ENCODE measurements at regions not wholly inside any gene's neighbourhood (a gene's known extent, or its start where the extent isn't known, plus 50 kb on each side); places are given as distances from the start of the nearest gene placed in this dataset.

DNA sequence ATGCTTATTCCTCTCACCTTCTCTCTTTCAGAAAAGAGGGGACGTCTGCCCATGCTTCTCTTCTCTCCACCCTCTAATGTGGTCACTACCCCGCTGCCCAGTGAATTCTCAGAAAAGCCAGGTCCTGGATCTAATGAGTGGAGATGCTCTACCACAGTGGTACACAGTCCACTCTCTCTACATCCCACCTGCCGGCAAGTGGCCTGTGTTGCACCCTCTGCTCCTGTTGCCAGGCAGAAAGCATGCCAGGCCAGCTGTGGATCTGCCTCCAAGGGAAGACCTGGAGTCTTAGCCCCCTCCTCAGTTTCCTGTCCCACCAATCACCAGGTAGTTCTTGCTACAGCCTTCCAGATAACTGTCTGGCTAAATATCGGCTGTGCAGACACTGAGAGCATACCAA, 71.2 kb upstream of the SPDL1 start:
- no peak for ATAC-seq
- no peak for TF ChIP-seq ZNF565 (CRISPR knock-in tag; conservative IDR thresholded peaks at IDR 0.05; ENCODE audit: low read depth)
- TF ChIP-seq, protein P1, sequence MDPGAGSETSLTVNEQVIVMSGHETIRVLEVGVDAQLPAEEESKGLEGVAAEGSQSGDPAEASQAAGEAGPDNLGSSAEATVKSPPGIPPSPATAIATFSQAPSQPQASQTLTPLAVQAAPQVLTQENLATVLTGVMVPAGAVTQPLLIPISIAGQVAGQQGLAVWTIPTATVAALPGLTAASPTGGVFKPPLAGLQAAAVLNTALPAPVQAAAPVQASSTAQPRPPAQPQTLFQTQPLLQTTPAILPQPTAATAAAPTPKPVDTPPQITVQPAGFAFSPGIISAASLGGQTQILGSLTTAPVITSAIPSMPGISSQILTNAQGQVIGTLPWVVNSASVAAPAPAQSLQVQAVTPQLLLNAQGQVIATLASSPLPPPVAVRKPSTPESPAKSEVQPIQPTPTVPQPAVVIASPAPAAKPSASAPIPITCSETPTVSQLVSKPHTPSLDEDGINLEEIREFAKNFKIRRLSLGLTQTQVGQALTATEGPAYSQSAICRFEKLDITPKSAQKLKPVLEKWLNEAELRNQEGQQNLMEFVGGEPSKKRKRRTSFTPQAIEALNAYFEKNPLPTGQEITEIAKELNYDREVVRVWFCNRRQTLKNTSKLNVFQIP (CRISPR knock-in tag; IDR thresholded peaks at IDR 0.05; ENCODE audit: borderline replicate concordance, low read depth) = no peak

DNA sequence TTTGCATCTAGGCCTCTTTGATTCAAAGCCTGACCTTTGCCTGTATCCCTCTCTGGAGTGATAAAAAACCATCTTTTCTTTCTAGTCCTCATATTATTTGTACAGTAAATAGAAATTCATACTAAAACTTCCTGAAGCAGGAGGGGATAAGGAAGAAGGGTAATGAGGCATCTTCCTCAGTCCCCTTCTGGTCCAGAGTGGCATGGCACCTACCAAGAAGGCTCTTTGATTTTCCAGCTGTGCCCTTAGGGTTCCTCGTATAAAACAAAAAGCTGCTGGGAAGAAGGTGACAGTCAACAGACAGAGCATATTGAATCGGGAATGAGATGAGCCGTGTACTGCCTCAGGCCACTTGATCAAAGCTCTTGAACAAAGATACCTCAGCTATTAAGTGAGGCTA, 71.9 kb upstream of the SPDL1 start:
- ATAC-seq = no peak

DNA sequence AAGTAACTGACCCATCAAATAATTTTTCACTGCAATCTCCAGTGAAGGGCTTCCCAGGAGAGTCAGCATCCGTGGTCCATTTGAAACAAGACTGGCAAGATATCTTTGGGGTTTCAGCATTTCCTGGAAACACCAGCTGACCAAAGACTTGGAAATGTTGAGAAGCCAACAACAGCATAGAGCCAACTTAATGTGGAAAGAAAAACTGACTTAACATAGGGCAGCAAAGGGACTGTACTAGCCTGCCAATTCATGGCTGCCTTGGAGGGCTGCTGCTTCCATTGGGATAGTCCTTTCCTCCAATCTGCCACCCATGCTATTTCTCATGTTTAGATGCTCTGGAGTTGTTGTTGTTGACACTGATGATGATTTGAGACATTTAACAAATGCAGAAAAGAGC, 76.5 kb upstream of the SPDL1 start:
- no peak for ATAC-seq
- TF ChIP-seq, protein P2, sequence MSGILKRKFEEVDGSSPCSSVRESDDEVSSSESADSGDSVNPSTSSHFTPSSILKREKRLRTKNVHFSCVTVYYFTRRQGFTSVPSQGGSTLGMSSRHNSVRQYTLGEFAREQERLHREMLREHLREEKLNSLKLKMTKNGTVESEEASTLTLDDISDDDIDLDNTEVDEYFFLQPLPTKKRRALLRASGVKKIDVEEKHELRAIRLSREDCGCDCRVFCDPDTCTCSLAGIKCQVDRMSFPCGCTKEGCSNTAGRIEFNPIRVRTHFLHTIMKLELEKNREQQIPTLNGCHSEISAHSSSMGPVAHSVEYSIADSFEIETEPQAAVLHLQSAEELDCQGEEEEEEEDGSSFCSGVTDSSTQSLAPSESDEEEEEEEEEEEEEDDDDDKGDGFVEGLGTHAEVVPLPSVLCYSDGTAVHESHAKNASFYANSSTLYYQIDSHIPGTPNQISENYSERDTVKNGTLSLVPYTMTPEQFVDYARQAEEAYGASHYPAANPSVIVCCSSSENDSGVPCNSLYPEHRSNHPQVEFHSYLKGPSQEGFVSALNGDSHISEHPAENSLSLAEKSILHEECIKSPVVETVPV (CRISPR knock-in tag; IDR thresholded peaks at IDR 0.05) = no peak
- TF ChIP-seq SNAI2 (CRISPR knock-in tag; IDR thresholded peaks at IDR 0.05) (no peak), RARB (CRISPR knock-in tag; IDR thresholded peaks at IDR 0.05) (no peak), ZC3H10 (CRISPR knock-in tag; IDR thresholded peaks at IDR 0.05) (no peak), ZNF8 (CRISPR knock-in tag; IDR thresholded peaks at IDR 0.05) (no peak), GLIS3 (CRISPR knock-in tag; IDR thresholded peaks at IDR 0.05) (no peak), ISL1 (CRISPR knock-in tag; IDR thresholded peaks at IDR 0.05) (no peak), ZFP30 (CRISPR knock-in tag; IDR thresholded peaks at IDR 0.05) (no peak), CSDC2 (CRISPR knock-in tag; IDR thresholded peaks at IDR 0.05) (no peak), ARNTL (CRISPR knock-in tag; IDR thresholded peaks at IDR 0.05; ENCODE audit: borderline replicate concordance, low read depth) (no peak), ZNF565 (CRISPR knock-in tag; conservative IDR thresholded peaks at IDR 0.05; ENCODE audit: low read depth) (no peak), OSR1 (CRISPR knock-in tag; IDR thresholded peaks at IDR 0.05) (no peak), TOX (CRISPR knock-in tag; IDR thresholded peaks at IDR 0.05; ENCODE audit: borderline replicate concordance) (no peak), ESRRG (CRISPR knock-in tag; IDR thresholded peaks at IDR 0.05) (no peak), PPARA (CRISPR knock-in tag; IDR thresholded peaks at IDR 0.05; ENCODE audit: borderline replicate concordance) (no peak)
- TF ChIP-seq, protein P3, sequence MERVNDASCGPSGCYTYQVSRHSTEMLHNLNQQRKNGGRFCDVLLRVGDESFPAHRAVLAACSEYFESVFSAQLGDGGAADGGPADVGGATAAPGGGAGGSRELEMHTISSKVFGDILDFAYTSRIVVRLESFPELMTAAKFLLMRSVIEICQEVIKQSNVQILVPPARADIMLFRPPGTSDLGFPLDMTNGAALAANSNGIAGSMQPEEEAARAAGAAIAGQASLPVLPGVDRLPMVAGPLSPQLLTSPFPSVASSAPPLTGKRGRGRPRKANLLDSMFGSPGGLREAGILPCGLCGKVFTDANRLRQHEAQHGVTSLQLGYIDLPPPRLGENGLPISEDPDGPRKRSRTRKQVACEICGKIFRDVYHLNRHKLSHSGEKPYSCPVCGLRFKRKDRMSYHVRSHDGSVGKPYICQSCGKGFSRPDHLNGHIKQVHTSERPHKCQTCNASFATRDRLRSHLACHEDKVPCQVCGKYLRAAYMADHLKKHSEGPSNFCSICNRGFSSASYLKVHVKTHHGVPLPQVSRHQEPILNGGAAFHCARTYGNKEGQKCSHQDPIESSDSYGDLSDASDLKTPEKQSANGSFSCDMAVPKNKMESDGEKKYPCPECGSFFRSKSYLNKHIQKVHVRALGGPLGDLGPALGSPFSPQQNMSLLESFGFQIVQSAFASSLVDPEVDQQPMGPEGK (CRISPR knock-in tag; IDR thresholded peaks at IDR 0.05; ENCODE audit: borderline replicate concordance) = no peak
- TF ChIP-seq, protein P1 (CRISPR knock-in tag; IDR thresholded peaks at IDR 0.05; ENCODE audit: borderline replicate concordance, low read depth) = no peak
- TF ChIP-seq, protein P4, sequence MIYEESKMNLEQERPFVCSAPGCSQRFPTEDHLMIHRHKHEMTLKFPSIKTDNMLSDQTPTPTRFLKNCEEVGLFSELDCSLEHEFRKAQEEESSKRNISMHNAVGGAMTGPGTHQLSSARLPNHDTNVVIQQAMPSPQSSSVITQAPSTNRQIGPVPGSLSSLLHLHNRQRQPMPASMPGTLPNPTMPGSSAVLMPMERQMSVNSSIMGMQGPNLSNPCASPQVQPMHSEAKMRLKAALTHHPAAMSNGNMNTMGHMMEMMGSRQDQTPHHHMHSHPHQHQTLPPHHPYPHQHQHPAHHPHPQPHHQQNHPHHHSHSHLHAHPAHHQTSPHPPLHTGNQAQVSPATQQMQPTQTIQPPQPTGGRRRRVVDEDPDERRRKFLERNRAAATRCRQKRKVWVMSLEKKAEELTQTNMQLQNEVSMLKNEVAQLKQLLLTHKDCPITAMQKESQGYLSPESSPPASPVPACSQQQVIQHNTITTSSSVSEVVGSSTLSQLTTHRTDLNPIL (CRISPR knock-in tag; IDR thresholded peaks at IDR 0.05; ENCODE audit: low read depth) = no peak
- TF ChIP-seq, protein P5, sequence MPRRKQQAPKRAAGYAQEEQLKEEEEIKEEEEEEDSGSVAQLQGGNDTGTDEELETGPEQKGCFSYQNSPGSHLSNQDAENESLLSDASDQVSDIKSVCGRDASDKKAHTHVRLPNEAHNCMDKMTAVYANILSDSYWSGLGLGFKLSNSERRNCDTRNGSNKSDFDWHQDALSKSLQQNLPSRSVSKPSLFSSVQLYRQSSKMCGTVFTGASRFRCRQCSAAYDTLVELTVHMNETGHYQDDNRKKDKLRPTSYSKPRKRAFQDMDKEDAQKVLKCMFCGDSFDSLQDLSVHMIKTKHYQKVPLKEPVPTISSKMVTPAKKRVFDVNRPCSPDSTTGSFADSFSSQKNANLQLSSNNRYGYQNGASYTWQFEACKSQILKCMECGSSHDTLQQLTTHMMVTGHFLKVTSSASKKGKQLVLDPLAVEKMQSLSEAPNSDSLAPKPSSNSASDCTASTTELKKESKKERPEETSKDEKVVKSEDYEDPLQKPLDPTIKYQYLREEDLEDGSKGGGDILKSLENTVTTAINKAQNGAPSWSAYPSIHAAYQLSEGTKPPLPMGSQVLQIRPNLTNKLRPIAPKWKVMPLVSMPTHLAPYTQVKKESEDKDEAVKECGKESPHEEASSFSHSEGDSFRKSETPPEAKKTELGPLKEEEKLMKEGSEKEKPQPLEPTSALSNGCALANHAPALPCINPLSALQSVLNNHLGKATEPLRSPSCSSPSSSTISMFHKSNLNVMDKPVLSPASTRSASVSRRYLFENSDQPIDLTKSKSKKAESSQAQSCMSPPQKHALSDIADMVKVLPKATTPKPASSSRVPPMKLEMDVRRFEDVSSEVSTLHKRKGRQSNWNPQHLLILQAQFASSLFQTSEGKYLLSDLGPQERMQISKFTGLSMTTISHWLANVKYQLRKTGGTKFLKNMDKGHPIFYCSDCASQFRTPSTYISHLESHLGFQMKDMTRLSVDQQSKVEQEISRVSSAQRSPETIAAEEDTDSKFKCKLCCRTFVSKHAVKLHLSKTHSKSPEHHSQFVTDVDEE (CRISPR knock-in tag; IDR thresholded peaks at IDR 0.05) = no peak

More for the DNA sequence above, 71.9 kb upstream of the SPDL1 start:
- TF ChIP-seq ZFP3 (CRISPR knock-in tag; IDR thresholded peaks at IDR 0.05) (no peak), ARNTL (CRISPR knock-in tag; IDR thresholded peaks at IDR 0.05; ENCODE audit: borderline replicate concordance, low read depth) (no peak)
